ENCODE measurements at regions not wholly inside any gene's neighbourhood (a gene's known extent, or its start where the extent isn't known, plus 50 kb on each side); places are given as distances from the start of the nearest gene placed in this dataset.

- H3K9me3 ChIP-seq = peaks cover 0 to 2% (median 0%) of the 10 kb centered on the region in 3 donors
- no peak overlapping the region for H3K4me3 ChIP-seq
- TF ChIP-seq CTCF (IDR thresholded peaks at IDR 0.05) = no peak
- no peaks in the 10 kb centered on the region for H3K36me3 ChIP-seq
- intact Hi-C loops (cut with DNase I; ENCODE audit: low total_unique reads) = no loop called here
- H3K27me3 ChIP-seq = no peaks in the 10 kb centered on the region
- H3K4me1 ChIP-seq = peaks cover 0 to 43% (median 23%) of the 10 kb centered on the region in 4 donors
- no peak for DNase-seq
- H3K27ac ChIP-seq = no peak overlapping the region
These were observed 557.2 kb downstream of the MN1 start for GRCh38 chr22:27244328-27244727.

DNA sequence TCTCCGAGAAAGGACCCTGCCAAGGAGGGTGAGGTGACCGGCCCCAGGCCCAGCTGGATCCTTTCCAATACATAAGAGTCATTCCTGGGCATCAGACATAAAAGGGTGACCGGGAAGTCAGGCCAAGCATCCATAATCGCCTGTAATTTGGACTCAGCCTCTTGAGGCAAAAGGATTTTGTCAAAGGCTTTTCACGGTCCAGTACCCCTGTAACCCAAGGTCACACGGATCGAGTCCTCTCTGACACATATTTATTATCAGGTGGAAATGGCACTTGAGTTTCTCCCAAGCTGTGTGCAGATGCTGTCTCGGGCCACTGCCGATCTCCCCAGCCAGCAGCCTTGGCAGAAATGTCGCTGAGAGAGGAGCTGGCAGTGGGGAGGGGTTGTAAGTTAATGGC lies 556.5 kb downstream of the MN1 start:
- H3K27me3 ChIP-seq = no peaks in the 10 kb centered on the region
- peaks cover 0 to 36% (median 16%) of the 10 kb centered on the region in 4 donors for H3K4me1 ChIP-seq
- no peak overlapping the region for H3K27ac ChIP-seq
- no peaks in the 10 kb centered on the region for H3K36me3 ChIP-seq
- peaks cover 0 to 2% (median 0%) of the 10 kb centered on the region in 3 donors for H3K9me3 ChIP-seq
- no peak for TF ChIP-seq CTCF (IDR thresholded peaks at IDR 0.05)
- no peak for DNase-seq
- no peak overlapping the region for H3K4me3 ChIP-seq
- intact Hi-C loops (cut with DNase I; ENCODE audit: low total_unique reads) = no loop called here

GRCh38 chr22:27246558-27246957 lies 555.0 kb downstream of the MN1 start:
- peaks cover 0 to 2% (median 0%) of the 10 kb centered on the region in 3 donors for H3K9me3 ChIP-seq
- TF ChIP-seq CTCF (IDR thresholded peaks at IDR 0.05) = no peak
- intact Hi-C loops (cut with DNase I; ENCODE audit: low total_unique reads) = no loop called here
- peaks cover 0 to 23% (median 7%) of the 10 kb centered on the region in 4 donors for H3K4me1 ChIP-seq
- H3K36me3 ChIP-seq = no peaks in the 10 kb centered on the region
- H3K27me3 ChIP-seq = no peaks in the 10 kb centered on the region
- no peak overlapping the region for H3K27ac ChIP-seq
- H3K4me3 ChIP-seq = no peak overlapping the region
- no peak for DNase-seq

DNA sequence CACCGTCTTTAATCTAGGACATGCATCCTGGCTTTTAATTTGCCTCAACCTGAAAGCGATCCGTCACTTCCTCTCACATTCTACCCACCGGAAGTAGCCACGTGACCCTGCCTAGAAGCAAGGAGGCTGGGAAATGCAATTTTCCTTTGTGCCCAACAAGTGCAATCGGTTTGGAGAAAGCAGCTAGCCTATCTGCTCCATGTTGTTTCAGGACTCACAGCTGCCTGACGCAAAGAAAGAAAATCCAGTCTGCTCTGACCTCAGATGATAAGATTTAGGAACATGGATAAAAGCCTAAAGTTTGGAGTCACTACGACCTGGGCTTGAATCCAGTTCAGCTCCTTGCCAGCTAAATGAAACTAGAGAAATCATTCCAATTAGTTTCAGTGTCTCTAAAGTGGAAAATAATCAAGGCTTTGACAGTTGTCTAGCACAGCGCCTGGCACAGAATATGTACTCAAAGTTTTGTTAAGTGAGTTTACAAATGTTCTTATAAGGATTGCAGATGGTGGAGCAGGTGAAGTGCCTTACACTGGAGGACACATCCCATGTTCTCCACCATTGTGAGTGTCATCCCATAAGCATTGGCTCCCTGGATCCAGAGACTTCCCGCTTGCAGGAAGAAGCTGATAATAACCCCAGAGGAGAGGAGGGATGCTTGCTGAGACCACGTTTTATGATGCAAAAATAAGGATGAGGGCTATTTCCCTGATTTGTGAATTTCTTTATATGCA lies 553.7 kb downstream of the MN1 start:
- Histone ChIP-seq H3K9me3 (peaks cover 0 to 2% (median 0%) of the 10 kb centered on the region in 3 donors), H3K4me3 (no peak overlapping the region), H3K4me1 (peaks cover 0 to 13% (median 0%) of the 10 kb centered on the region in 4 donors), H3K27ac (peak overlapping the region in 1 of 2 donors; percentile 57), H3K27me3 (no peaks in the 10 kb centered on the region), H3K36me3 (no peaks in the 10 kb centered on the region)
- TF ChIP-seq CTCF (IDR thresholded peaks at IDR 0.05) = no peak
- intact Hi-C loops (cut with DNase I; ENCODE audit: low total_unique reads) = no loop called here
- peak; percentile 45 to 68 for DNase-seq

DNA sequence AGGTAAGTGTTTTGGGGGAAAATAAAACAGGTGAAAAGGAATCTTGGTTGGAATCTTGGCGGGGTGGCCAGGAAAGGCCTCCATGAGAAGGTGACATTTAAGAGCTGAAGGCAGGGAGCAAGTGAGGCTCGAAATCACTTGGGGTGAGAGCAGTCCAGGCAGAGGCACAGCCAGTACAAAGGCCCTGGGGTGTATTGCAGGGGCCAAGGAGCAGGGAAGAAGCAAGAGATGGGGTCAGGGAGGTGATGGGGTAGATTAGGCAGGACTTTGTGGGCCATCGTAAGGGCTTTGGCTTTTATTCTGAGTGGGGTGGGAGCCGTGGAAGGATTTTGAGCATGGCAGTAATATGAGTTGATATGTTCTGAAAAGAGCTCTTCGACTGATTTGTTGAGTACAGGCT lies 551.1 kb downstream of the MN1 start:
- Histone ChIP-seq H3K9me3 (peaks cover 0 to 8% (median 6%) of the 10 kb centered on the region in 3 donors), H3K4me1 (peaks cover 0 to 13% (median 0%) of the 10 kb centered on the region in 4 donors), H3K27ac (no peak overlapping the region), H3K36me3 (no peaks in the 10 kb centered on the region), H3K4me3 (no peak overlapping the region), H3K27me3 (no peaks in the 10 kb centered on the region)
- DNase-seq = peak in 1 of 2 donors; percentile 53
- no peak for TF ChIP-seq CTCF (IDR thresholded peaks at IDR 0.05)
- intact Hi-C loops (cut with DNase I; ENCODE audit: low total_unique reads) = no loop called here

Measured in tibial artery (tissue), 4 donors.